A673 (cell line): ENCODE measurements at regions not wholly inside any gene's neighbourhood (a gene's known extent, or its start where the extent isn't known, plus 50 kb on each side); places are given as distances from the start of the nearest gene placed in this dataset.

Source experiments
- BruUV-seq: library from RNA; stranded (reverse); fragments of 400-500 nt; replicated peaks from 2 replicates; lab custom pipeline; 2021; lab: Mats Ljungman, UMichigan
- CTCF ChIA-PET: fragments of 300-600 bp; sonication (Branson Sonifier 250); formaldehyde crosslinking; loops from one replicate; lab custom pipeline; 2022; ENCODE audit warnings: antibody characterized with exemption; lab: Charles Lee
- POLR2A ChIA-PET: fragments of 300-600 bp; sonication (Branson Sonifier 250); formaldehyde crosslinking; loops from one replicate; lab custom pipeline; 2022; ENCODE audit warnings: antibody characterized with exemption; ENCODE audit not compliant: low non-redundant PET; lab: Charles Lee
- DNase-seq: peaks from one replicate; pipeline ENCODE4 v3.0.0-alpha.2; 2015; ENCODE audit warnings: low spot score
- H3K27ac ChIP-seq: fragments of 200-600 bp; sonication (generic); 2 replicates; pipeline ENCODE4 v1.5.1; 2016; ENCODE audit warnings: mixed run types, low read depth, mild to moderate bottlenecking, mixed read lengths, antibody characterized with exemption, low read length; ENCODE audit not compliant: poor library complexity, severe bottlenecking
- H3K27me3 ChIP-seq: fragments of 200-600 bp; sonication (generic); replicated peaks from 2 replicates; pipeline ENCODE4 v1.6.1; 2017; ENCODE audit warnings: mixed run types, low read depth, mild to moderate bottlenecking, mixed read lengths, antibody characterized with exemption, low read length; ENCODE audit not compliant: insufficient read depth, poor library complexity
- H3K36me3 ChIP-seq: fragments of 200-600 bp; sonication (generic); 2 replicates; pipeline ENCODE4 v1.6.1; 2016; ENCODE audit warnings: mixed run types, mild to moderate bottlenecking, mixed read lengths, antibody characterized with exemption, low read length; ENCODE audit not compliant: insufficient read depth, poor library complexity, severe bottlenecking
- H3K4me1 ChIP-seq: fragments of 200-600 bp; sonication (generic); 2 replicates; pipeline ENCODE4 v1.6.1; 2017; ENCODE audit warnings: mixed run types, mild to moderate bottlenecking, mixed read lengths, antibody characterized with exemption, low read length; ENCODE audit not compliant: insufficient read depth, poor library complexity, severe bottlenecking
- H3K4me3 ChIP-seq: fragments of 200-600 bp; sonication (generic); 2 replicates; pipeline ENCODE4 v1.5.1; 2016; ENCODE audit warnings: low read depth, mixed run types, mild to moderate bottlenecking, mixed read lengths, low read length; ENCODE audit not compliant: poor library complexity, severe bottlenecking
- H3K9me3 ChIP-seq: fragments of 200-600 bp; sonication (generic); 2 replicates; pipeline ENCODE4 v1.6.1; 2016; ENCODE audit warnings: mixed run types, low read depth, mild to moderate bottlenecking, mixed read lengths, antibody characterized with exemption, low read length; ENCODE audit not compliant: poor library complexity, severe bottlenecking
- CTCF ChIP-seq: fragments of 300-800, 200-600 bp; sonication (generic); conservative IDR thresholded peaks from 2 replicates; pipeline ENCODE4 v1.5.1; 2017; ENCODE audit warnings: low read depth, mild to moderate bottlenecking, antibody characterized with exemption, low read length, moderate library complexity, mixed read lengths
- EZH2 ChIP-seq: fragments of 200-600 bp; sonication (generic); IDR thresholded peaks from 2 replicates; pipeline ENCODE4 v1.6.1; 2017; ENCODE audit warnings: borderline replicate concordance, low read depth, mild to moderate bottlenecking, mixed read lengths, antibody characterized with exemption, low read length; ENCODE audit not compliant: poor library complexity, severe bottlenecking
- intact Hi-C: fragments of 100-400 bp; cut with micrococcal nuclease; formaldehyde crosslinking; loops from one replicate; pipeline ENCODE4 v1.10.0; 2022; ENCODE audit not compliant: unreplicated experiment

GRCh38 chr1:97010566-97011264, 289.1 kb downstream of the PTBP2 start:
- no peak overlapping the region for H3K4me3 ChIP-seq
- POLR2A ChIA-PET = no interaction called here
- no peak for DNase-seq
- TF ChIP-seq EZH2 = no peak
- no peak for TF ChIP-seq CTCF
- H3K27ac ChIP-seq = no peak overlapping the region
- intact Hi-C loops = no loop called here
- H3K4me1 ChIP-seq = peaks cover 9% of the 10 kb centered on the region
- H3K9me3 ChIP-seq = no peaks in the 10 kb centered on the region
- BruUV-seq = no TSS peak
- CTCF ChIA-PET = no interaction called here
- no peaks in the 10 kb centered on the region for H3K27me3 ChIP-seq
- no peaks in the 10 kb centered on the region for H3K36me3 ChIP-seq

DNA sequence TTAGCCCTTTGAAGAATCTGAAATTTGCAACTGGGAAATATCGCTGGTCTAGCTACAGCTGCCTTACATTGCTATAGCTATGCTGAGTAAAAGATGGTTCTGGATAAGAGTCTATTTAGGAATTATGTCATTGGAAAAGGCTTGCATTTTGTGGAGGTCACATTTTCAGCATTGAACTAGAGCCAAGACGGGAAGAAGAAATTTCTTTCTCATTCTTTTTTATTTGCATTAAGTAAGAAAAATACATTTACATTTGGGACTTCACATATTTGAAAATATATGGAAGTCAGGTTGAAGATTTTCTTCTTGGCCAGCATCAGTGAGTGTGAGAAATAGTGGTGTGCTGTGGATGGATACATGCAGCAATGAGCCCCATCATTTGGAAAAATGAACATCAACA, 291.6 kb downstream of the PTBP2 start:
- DNase-seq = no peak
- POLR2A ChIA-PET = no interaction called here
- Histone ChIP-seq H3K4me3 (no peak overlapping the region), H3K4me1 (no peaks in the 10 kb centered on the region), H3K36me3 (no peaks in the 10 kb centered on the region), H3K9me3 (no peaks in the 10 kb centered on the region), H3K27me3 (no peaks in the 10 kb centered on the region), H3K27ac (no peak overlapping the region)
- CTCF ChIA-PET = interaction anchor here (0.6 kb wide), 1 partner anchor 88 kb away, joined by 13 read pairs; no protein-coding TSS in a partner anchor
- TF ChIP-seq EZH2 (no peak), CTCF (no peak)
- intact Hi-C loops = no loop called here
- BruUV-seq = no TSS peak

DNA sequence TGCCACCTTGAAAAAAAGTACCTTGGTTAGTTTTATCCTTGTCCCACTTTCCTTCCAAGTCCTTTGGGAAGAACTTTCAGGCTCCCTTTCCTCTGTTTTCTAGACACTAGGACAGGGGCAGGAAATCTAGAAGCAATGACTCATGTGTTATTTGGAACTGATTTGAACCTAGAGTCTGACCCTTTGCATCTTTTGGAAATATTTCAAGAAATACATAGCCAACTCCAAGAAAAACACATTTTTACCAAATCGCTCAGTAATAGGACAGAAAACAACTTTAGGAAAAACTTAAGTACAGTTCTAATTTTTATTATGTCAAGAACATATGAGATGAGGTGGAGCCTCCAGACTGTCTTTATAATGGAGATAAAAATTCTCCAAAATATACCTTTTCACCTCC, 292.4 kb downstream of the PTBP2 start:
- Histone ChIP-seq H3K36me3 (no peaks in the 10 kb centered on the region), H3K9me3 (no peaks in the 10 kb centered on the region), H3K27ac (no peak overlapping the region), H3K27me3 (no peaks in the 10 kb centered on the region), H3K4me1 (no peaks in the 10 kb centered on the region), H3K4me3 (no peak overlapping the region)
- CTCF ChIA-PET = no interaction called here
- intact Hi-C loops = no loop called here
- no peak for DNase-seq
- no peak for TF ChIP-seq CTCF
- no peak for TF ChIP-seq EZH2
- BruUV-seq = no TSS peak
- POLR2A ChIA-PET = no interaction called here
